GM12892 (cell line): ENCODE measurements at regions not wholly inside any gene's neighbourhood (a gene's known extent, or its start where the extent isn't known, plus 50 kb on each side); places are given as distances from the start of the nearest gene placed in this dataset.

Source experiments
- POLR2A ChIP-seq: IDR thresholded peaks from 2 replicates; pipeline ENCODE4 v1.6.1; 2011; ENCODE audit warnings: low read depth, low read length, control low read depth
- POLR2AphosphoS5 ChIP-seq: IDR thresholded peaks from 2 replicates; pipeline ENCODE4 v1.6.1; 2011; ENCODE audit warnings: low read depth, low read length, control low read depth
- TAF1 ChIP-seq: IDR thresholded peaks from 2 replicates; pipeline ENCODE4 v1.6.1; 2011; ENCODE audit warnings: low read depth, mild to moderate bottlenecking, control low read depth, low read length, borderline replicate concordance

DNA sequence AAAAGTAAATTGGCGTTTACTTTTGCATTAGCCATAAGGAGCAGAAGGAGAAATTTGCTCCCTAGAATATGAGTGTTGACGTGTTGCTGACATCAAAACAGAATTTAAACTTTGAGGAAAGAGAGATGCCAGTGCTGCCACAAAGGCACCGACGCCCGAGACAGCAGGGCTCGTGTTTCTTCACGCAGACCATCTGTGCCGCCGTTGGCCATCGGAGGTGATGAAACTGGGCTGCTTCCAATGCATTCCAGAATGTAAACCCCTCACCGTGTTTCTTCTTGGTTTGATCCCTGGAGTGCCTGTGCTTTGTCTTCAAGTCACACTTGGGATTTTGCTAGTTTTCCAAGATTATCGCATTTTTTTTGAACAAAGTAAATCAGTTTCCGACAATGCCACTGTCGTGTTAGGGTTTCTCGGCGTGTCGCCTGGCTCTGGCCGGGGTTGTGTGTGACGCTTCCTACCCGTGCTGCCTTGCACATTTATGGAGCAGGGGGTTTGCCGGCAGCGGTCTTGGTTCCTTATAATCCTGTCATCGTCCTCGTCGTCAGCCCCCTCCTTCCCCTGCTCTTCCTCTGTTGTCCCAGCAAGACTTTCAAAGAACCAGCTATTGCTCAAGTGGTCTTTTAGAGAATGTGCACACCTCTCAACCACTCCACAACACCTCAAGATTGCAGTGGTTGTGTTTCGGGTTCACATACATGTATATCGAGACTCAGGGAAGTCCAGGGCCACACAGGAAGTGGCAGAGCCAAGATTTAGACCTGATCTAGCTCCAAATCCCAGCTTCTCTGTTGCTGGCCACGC lies 103.9 kb downstream of the METRNL start:
- TF ChIP-seq POLR2A, result no peak
- no peak for TF ChIP-seq TAF1
- TF ChIP-seq POLR2AphosphoS5, result no peak
